RCC 7860 (cell line): ENCODE measurements at regions not wholly inside any gene's neighbourhood (a gene's known extent, or its start where the extent isn't known, plus 50 kb on each side); places are given as distances from the start of the nearest gene placed in this dataset.
"Not testable (repeated sequence)": the region's sequence is repeated elsewhere in the genome, so short reads cannot be mapped to it uniquely, and the experiment has no call there.

Experiments used
- DNase-seq: peaks from one replicate; pipeline ENCODE4 v3.0.0-alpha.2; 2015; ENCODE audit warnings: low spot score
- FAIRE-seq: peaks from 2 replicates; lab custom pipeline; 2012; peaks lifted over from hg19 to GRCh38; lab: Jason Lieb, UNC

- no peak for DNase-seq
- FAIRE-seq = no peak
Observed at GRCh38 chrX:138255373-138255772, 456.1 kb downstream of the FGF13 start.

GRCh38 chrX:138264095-138264494, 447.4 kb downstream of the FGF13 start:
- not testable (repeated sequence) for DNase-seq, FAIRE-seq

- DNase-seq (no peak), FAIRE-seq (no peak)
Observed at GRCh38 chrX:138270931-138271330, 440.6 kb downstream of the FGF13 start.

- FAIRE-seq, DNase-seq: not testable (repeated sequence)
Observed at GRCh38 chrX:138282598-138283150, 428.8 kb downstream of the FGF13 start.

GRCh38 chrX:138287205-138287877, 424.2 kb downstream of the FGF13 start:
- DNase-seq (no peak), FAIRE-seq (no peak)

GRCh38 chrX:138294951-138295350, 416.6 kb downstream of the FGF13 start:
- FAIRE-seq (no peak), DNase-seq (no peak)

- DNase-seq = no peak
- no peak for FAIRE-seq
Observed at GRCh38 chrX:138298268-138298667, 413.2 kb downstream of the FGF13 start.

GRCh38 chrX:138345801-138346200, 365.7 kb downstream of the FGF13 start:
- DNase-seq = no peak
- FAIRE-seq = no peak

- DNase-seq (no peak), FAIRE-seq (no peak)
Observed at GRCh38 chrX:138349351-138349750, 362.2 kb downstream of the FGF13 start.

- FAIRE-seq (no peak), DNase-seq (no peak)
Observed at GRCh38 chrX:138378876-138379275, 332.6 kb downstream of the FGF13 start.

- DNase-seq (no peak), FAIRE-seq (no peak)
Observed at GRCh38 chrX:138408101-138408500, 303.4 kb downstream of the FGF13 start.

- FAIRE-seq (no peak), DNase-seq (no peak)
Observed at GRCh38 chrX:138411048-138411447, 300.5 kb downstream of the FGF13 start.
